NCI-H2029 (cell line): ENCODE measurements at regions not wholly inside any gene's neighbourhood (a gene's known extent, or its start where the extent isn't known, plus 50 kb on each side); places are given as distances from the start of the nearest gene placed in this dataset.

Experiments
- DNase-seq: peaks from one replicate; lab custom pipeline; 2025; lab: John Stamatoyannopoulos, UW

DNA sequence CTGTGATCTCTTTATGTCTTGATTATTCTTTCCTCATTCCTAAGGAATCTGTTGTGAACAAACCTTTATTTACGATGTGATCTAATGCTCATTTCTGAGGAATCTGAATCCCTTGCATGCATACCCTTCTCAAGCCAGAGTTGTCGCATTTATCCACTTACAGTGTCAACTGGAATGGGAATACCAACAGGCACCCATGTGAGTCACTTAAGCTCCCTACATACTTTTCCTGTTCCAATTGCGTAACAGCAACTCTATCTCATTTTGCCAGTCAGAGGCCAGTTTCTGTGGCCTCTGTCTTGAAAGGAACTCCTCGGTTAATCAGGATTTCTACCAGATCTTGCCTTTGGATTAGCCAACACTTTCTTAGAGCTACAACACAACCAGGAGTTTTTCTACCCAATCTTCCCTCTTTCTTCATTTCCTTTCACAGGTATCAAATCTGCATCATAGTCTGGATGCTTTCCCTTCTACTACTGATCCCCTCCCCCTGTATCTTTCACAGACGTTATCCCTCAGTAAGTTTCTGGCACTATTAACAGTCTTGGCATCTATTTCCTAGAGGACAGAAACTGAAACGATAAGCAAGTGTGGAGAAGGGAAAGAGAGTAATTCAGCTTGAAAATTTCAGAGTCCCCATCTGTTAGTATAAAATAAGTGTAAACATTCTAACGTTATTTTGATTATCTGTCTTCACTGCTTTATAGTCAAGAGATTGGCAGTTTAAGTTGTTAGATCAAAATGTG is 66.8 kb upstream of the BCHE start:
- DNase-seq, result no peak

DNA sequence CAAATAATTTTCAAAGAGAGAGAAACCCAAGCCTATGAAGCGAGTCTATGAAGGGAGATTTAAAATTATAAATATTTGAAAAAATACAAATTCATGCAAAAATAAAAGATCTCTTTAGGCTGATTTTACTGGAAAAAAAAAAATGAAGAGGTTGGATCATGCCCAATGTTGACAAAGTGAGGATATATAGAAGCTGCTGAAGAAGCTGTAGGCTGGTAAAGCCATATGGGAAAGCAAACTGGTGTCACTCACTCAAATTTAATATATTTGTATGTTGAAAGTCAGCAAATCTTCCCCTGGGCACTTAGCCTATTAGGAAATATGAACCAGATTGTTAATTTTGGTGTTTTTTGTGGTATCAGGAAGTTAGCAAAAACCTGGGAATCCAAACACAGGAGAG is 61.8 kb upstream of the BCHE start:
- no peak for DNase-seq

DNA sequence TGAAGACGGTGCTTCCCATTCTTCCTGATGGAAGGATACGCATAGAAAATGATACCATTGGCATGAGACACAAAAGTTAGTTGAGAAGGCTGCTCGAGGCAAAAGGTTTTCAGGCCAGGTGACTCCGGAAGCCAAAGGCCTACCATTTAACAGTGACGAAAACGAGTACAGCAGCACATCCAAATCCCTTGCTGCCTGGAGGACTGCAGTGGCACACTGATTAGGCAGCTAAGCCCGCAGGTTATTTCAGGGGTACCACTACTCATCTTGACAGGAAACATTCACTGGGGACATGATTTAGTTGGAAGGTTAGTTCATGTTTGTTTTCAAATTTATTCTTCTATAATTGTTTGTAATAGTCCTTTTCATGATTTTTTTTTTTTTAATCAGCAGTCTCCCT is 59.9 kb upstream of the BCHE start:
- no peak for DNase-seq

DNA sequence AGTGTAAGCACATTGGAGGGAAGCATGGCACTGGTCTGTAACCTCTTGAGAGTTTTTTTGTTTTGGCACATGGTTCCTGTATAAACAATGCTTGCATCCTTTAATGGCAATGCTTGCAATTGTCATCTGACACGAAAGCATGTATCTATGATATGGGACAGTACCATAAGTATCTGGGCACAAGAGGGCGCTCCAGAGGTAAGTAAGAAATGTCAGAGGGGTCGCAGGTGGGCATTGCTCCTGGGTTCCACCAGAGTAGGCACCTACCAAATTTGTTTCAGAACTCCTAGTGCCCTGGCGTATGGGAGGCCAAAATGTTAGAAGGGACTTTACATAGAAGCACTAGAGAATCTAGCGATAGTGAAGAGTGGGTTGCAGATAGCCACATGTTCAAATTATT is 58.7 kb upstream of the BCHE start:
- DNase-seq, result no peak

DNA sequence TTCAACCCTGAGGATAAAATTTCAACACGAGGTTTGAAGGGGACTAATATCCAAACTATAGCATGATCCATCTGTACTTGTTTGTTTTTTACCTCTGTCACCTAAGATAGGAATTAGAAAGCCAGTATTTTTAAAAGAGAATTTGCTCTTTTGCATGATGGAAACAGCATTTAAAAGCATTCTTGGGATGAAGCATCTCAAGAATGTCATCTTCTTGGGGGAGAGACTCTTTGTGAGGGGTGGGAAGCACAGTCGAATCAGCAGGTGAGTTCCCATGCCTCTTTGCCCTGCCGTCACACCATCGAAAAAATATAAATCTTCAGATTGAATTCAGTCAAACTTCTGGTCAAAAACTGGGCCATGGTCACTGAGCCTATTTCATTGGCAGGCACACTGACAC is 55.3 kb upstream of the BCHE start:
- no peak for DNase-seq
